H1 (cell line): ENCODE measurements at regions not wholly inside any gene's neighbourhood (a gene's known extent, or its start where the extent isn't known, plus 50 kb on each side); places are given as distances from the start of the nearest gene placed in this dataset.

Experiments used
- CTBP2 ChIP-seq: IDR thresholded peaks from 2 replicates; pipeline ENCODE4 v1.7.0; 2011; ENCODE audit warnings: borderline replicate concordance, mild to moderate bottlenecking, moderate library complexity, mixed read lengths, low read length; ENCODE audit not compliant: insufficient read depth, insufficient read length
- SIX5 ChIP-seq: IDR thresholded peaks from 2 replicates; pipeline ENCODE4 v1.6.1; 2011; ENCODE audit warnings: mild to moderate bottlenecking, low read depth, low read length
- TF ChIP-seq, protein P1 (sequence below): fragments of 300-600 bp; sonication (generic); IDR thresholded peaks from 2 replicates; pipeline ENCODE4 v1.7.1; 2012; ENCODE audit warnings: low read length, moderate library complexity, mild to moderate bottlenecking, inconsistent platforms; ENCODE audit not compliant: insufficient replicate concordance

DNA sequence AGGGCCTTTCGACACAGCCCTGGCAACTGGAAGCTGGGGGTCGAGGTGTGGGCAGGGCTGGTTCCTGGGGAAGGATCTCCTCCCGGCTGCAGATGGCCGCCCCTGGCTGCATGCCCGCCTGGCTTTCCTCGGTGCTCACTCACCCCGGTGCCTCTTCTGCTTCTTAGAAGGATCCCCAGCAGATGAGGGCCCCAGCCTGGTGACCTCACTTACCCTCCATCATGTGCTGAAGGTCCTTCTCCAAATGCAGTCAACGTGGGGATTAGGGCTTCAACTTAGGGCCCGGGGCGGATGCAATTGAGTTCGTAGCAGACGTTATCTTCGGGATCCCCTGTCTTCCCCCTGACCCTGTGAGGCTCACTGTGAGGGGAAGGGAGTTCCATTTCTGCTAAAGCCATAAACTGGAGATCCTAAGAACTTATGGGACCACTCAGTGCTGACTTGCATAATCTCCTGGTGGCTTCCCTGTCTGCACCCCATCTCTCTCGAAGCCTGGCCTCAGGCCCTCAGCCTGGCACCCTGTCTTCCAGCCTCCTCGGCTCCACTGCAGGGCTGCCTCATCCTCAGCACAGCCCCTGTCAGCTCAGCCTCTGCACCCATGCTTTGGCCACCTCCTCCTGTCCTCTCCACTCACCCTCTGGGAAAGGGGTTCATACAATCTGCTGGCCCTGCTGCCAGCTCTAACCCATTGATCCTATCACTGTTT is 92.6 kb downstream of the THBS2 start (continued):
- TF ChIP-seq, protein P1, sequence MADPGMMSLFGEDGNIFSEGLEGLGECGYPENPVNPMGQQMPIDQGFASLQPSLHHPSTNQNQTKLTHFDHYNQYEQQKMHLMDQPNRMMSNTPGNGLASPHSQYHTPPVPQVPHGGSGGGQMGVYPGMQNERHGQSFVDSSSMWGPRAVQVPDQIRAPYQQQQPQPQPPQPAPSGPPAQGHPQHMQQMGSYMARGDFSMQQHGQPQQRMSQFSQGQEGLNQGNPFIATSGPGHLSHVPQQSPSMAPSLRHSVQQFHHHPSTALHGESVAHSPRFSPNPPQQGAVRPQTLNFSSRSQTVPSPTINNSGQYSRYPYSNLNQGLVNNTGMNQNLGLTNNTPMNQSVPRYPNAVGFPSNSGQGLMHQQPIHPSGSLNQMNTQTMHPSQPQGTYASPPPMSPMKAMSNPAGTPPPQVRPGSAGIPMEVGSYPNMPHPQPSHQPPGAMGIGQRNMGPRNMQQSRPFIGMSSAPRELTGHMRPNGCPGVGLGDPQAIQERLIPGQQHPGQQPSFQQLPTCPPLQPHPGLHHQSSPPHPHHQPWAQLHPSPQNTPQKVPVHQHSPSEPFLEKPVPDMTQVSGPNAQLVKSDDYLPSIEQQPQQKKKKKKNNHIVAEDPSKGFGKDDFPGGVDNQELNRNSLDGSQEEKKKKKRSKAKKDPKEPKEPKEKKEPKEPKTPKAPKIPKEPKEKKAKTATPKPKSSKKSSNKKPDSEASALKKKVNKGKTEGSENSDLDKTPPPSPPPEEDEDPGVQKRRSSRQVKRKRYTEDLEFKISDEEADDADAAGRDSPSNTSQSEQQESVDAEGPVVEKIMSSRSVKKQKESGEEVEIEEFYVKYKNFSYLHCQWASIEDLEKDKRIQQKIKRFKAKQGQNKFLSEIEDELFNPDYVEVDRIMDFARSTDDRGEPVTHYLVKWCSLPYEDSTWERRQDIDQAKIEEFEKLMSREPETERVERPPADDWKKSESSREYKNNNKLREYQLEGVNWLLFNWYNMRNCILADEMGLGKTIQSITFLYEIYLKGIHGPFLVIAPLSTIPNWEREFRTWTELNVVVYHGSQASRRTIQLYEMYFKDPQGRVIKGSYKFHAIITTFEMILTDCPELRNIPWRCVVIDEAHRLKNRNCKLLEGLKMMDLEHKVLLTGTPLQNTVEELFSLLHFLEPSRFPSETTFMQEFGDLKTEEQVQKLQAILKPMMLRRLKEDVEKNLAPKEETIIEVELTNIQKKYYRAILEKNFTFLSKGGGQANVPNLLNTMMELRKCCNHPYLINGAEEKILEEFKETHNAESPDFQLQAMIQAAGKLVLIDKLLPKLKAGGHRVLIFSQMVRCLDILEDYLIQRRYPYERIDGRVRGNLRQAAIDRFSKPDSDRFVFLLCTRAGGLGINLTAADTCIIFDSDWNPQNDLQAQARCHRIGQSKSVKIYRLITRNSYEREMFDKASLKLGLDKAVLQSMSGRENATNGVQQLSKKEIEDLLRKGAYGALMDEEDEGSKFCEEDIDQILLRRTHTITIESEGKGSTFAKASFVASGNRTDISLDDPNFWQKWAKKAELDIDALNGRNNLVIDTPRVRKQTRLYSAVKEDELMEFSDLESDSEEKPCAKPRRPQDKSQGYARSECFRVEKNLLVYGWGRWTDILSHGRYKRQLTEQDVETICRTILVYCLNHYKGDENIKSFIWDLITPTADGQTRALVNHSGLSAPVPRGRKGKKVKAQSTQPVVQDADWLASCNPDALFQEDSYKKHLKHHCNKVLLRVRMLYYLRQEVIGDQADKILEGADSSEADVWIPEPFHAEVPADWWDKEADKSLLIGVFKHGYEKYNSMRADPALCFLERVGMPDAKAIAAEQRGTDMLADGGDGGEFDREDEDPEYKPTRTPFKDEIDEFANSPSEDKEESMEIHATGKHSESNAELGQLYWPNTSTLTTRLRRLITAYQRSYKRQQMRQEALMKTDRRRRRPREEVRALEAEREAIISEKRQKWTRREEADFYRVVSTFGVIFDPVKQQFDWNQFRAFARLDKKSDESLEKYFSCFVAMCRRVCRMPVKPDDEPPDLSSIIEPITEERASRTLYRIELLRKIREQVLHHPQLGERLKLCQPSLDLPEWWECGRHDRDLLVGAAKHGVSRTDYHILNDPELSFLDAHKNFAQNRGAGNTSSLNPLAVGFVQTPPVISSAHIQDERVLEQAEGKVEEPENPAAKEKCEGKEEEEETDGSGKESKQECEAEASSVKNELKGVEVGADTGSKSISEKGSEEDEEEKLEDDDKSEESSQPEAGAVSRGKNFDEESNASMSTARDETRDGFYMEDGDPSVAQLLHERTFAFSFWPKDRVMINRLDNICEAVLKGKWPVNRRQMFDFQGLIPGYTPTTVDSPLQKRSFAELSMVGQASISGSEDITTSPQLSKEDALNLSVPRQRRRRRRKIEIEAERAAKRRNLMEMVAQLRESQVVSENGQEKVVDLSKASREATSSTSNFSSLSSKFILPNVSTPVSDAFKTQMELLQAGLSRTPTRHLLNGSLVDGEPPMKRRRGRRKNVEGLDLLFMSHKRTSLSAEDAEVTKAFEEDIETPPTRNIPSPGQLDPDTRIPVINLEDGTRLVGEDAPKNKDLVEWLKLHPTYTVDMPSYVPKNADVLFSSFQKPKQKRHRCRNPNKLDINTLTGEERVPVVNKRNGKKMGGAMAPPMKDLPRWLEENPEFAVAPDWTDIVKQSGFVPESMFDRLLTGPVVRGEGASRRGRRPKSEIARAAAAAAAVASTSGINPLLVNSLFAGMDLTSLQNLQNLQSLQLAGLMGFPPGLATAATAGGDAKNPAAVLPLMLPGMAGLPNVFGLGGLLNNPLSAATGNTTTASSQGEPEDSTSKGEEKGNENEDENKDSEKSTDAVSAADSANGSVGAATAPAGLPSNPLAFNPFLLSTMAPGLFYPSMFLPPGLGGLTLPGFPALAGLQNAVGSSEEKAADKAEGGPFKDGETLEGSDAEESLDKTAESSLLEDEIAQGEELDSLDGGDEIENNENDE: no peak
- no peak for TF ChIP-seq SIX5
- TF ChIP-seq CTBP2: no peak
